HUES6 (cell line): ENCODE measurements at regions not wholly inside any gene's neighbourhood (a gene's known extent, or its start where the extent isn't known, plus 50 kb on each side); places are given as distances from the start of the nearest gene placed in this dataset.

ENCODE experiments used
- H3K27ac ChIP-seq: 2 replicates; pipeline ENCODE4 v1.7.0; 2013; ENCODE audit warnings: low read depth, mild to moderate bottlenecking, low read length, inconsistent platforms
- H3K27me3 ChIP-seq: 2 replicates; pipeline ENCODE4 v1.6.1; 2013; ENCODE audit warnings: low read length; ENCODE audit not compliant: control insufficient read depth, insufficient read depth
- H3K36me3 ChIP-seq: 2 replicates; pipeline ENCODE4 v1.6.1; 2013; ENCODE audit warnings: low read length; ENCODE audit not compliant: control insufficient read depth, insufficient read depth
- H3K4me1 ChIP-seq: 2 replicates; pipeline ENCODE4 v1.6.1; 2013; ENCODE audit warnings: low read length; ENCODE audit not compliant: control insufficient read depth, insufficient read depth
- H3K4me3 ChIP-seq: 2 replicates; pipeline ENCODE4 v1.5.1; 2013; ENCODE audit warnings: low read depth, low read length
- H3K9ac ChIP-seq: one replicate; pipeline ENCODE4 v1.6.1; 2013; ENCODE audit warnings: mild to moderate bottlenecking, low read length
- H3K9me3 ChIP-seq: 2 replicates; pipeline ENCODE4 v1.6.1; 2013; ENCODE audit warnings: low read depth, low read length; ENCODE audit not compliant: control insufficient read depth, insufficient read depth

DNA sequence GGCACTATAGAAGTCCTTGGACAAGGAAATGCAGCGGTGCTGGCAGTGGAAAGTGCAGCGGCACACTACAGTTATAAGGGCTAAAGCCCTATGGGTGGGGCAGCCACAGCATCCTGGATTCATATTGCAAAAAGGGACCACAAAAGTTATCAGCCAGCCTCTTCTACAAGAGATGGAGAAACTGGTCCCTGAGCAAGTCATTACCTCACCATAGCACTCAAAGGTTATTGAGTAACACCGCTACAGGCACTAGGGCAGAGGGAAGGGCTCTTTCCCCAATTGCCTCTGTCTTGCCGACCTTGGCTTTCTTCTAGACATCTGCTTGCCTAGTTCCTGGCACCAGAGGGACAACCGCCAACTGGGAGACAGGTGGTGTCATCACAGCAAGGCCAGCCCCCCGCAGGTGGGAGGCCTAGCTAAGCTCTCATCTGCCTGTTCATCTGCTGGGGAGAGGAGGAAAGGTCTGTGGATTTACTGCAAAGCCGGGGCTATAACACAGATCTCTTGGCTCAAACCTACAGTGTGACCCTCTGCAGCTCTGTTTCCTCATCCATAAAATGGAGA is 600.0 kb downstream of the BCOR start:
- Histone ChIP-seq H3K9me3 (no peaks in the 10 kb centered on the region; the same call in 1 of the 2 replicates), H3K36me3 (no peaks in the 10 kb centered on the region), H3K4me1 (no peaks in the 10 kb centered on the region), H3K27ac (no peak overlapping the region), H3K27me3 (0 out of 2 replicates have a peak, but pooled peaks cover 2% of the 10 kb centered on the region), H3K4me3 (no peak overlapping the region), H3K9ac (no peak overlapping the region)

DNA sequence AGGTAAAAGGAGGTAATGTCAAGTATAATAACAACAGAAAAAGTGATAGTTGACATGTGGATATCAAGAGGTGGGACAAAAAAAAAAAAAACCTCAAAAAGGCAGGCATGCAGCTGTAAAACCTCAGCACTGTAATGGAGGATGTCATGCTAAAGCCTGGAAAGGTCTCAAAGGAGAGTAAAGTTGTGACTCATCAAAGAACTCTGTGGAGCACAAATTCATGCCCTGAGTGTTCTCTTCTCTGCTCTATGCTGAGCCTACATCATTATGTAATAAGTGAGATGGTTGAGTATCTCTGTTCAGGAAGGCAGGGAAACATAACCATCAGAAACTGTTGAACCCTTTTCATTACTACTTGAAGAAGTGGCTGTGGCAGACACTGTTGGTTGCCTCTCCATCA is 597.8 kb downstream of the BCOR start:
- Histone ChIP-seq H3K4me3 (no peak overlapping the region), H3K9me3 (no peaks in the 10 kb centered on the region; the same call in 1 of the 2 replicates), H3K27ac (no peak overlapping the region), H3K27me3 (0 out of 2 replicates have a peak, but pooled peaks cover 2% of the 10 kb centered on the region), H3K4me1 (no peaks in the 10 kb centered on the region), H3K36me3 (no peaks in the 10 kb centered on the region), H3K9ac (no peak overlapping the region)

DNA sequence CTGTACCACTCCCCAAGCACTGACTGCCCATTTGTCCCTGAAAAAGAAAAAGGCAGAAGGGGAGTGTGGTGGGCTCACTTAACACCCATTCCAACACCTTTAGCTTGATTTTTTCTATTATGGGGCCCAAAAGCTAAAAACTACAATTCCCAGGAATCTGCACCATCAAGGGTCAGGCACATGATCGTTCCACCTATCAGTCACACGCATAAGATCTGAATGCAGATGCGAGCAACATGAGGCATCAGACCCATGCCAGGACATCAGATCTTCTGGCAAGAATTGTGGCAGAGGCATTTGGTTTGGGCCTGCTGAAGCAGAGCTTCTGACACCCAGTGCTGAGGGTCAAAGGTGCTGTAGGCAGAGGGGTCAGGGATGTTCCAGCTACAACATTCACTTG is 595.9 kb downstream of the BCOR start:
- H3K9ac ChIP-seq, result no peak overlapping the region
- no peaks in the 10 kb centered on the region; the same call in 1 of the 2 replicates for H3K9me3 ChIP-seq
- no peak overlapping the region for H3K27ac ChIP-seq
- no peak overlapping the region for H3K4me3 ChIP-seq
- 0 out of 2 replicates have a peak, but pooled peaks cover 2% of the 10 kb centered on the region for H3K27me3 ChIP-seq
- no peaks in the 10 kb centered on the region for H3K36me3 ChIP-seq
- H3K4me1 ChIP-seq, result no peaks in the 10 kb centered on the region

DNA sequence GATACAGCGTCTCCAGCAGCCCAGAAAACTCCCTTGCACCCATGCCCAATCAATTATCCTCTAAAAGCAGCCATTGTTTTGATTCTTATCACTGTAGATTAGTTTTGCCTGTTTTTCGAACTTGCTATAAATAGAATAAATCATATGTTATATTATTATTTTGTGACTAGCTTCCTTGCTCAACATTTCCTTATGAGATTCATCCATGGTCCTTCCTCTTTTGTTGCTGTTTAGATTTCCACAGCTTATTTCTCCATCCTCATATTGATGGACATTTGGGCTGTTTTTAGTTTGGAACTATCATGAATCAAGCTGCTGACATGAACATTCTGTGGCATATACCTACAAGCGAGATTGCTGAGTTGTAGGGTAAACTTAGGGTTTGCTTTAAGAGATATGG is 595.3 kb downstream of the BCOR start:
- Histone ChIP-seq H3K36me3 (no peaks in the 10 kb centered on the region), H3K9ac (no peak overlapping the region), H3K4me1 (no peaks in the 10 kb centered on the region; the same call in 1 of the 2 replicates), H3K9me3 (no peaks in the 10 kb centered on the region; the same call in 1 of the 2 replicates), H3K4me3 (no peak overlapping the region), H3K27ac (no peak overlapping the region), H3K27me3 (0 out of 2 replicates have a peak, but pooled peaks cover 2% of the 10 kb centered on the region)

DNA sequence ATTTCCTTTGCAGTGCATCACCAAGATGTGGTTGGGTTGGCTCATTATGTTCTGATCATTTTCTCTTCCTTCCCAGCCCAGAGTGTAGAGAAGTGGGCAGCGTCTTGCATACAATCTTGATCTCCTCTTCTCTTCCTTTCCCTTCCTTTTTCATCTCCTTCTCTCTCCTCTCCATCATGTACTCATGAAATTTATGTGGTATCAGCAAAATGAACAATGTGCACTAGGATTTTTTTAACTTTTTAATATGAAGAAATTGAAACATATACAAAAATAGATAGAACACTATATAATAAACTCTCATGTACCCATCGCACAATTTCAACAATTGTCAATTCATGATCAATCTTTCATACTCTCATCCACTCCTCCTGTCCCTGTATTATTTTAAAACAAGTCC is 593.5 kb downstream of the BCOR start:
- Histone ChIP-seq H3K27me3 (0 out of 2 replicates have a peak, but pooled peaks cover 2% of the 10 kb centered on the region), H3K27ac (no peak overlapping the region), H3K4me3 (no peak overlapping the region), H3K4me1 (no peaks in the 10 kb centered on the region; the same call in 1 of the 2 replicates), H3K9me3 (peaks cover 13% of the 10 kb centered on the region), H3K36me3 (no peaks in the 10 kb centered on the region), H3K9ac (no peak overlapping the region)

DNA sequence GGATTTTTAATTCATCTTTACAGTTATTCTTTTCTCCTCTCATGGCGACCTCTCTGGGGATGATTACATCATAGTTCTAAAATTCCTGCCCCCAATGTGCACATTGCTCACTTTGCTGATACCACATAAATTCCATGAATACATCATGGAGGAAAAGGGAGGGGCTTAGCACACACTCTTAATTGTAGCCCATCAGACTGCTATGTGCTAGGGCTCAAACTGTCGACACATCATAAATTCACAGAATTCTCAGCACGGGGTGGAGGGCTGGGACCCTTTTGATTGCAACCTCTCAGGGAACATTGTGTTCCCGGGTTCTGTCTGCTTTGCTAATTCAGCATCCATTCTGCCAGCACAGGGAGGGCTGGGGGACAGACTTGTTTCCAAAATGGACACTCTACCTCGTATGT is 592.9 kb downstream of the BCOR start:
- Histone ChIP-seq H3K27ac (no peak overlapping the region), H3K27me3 (0 out of 2 replicates have a peak, but pooled peaks cover 2% of the 10 kb centered on the region), H3K4me1 (no peaks in the 10 kb centered on the region; the same call in 1 of the 2 replicates), H3K4me3 (no peak overlapping the region), H3K9me3 (peaks cover 18% of the 10 kb centered on the region), H3K36me3 (no peaks in the 10 kb centered on the region), H3K9ac (no peak overlapping the region)

DNA sequence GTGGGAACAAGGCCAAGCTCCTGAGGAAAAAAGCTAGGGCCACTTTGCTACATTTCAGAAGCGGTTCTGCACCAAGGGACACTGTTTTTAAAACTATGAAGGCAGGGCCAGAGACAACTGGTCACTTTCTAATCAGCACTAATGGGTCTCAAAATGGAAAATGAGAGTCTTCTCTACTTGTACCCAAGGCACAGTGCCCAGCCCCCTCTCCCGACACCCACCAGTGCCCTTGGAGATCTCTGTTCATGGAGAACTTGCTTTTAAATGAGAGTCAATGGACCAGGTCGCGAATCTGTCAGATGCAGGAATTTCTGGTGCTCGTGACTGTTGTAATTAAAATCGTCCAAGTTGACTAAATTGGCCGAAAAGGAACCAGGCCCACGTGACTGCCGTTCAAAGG is 591.6 kb downstream of the BCOR start:
- Histone ChIP-seq H3K27ac (no peak overlapping the region), H3K9me3 (peaks cover 28% of the 10 kb centered on the region), H3K4me1 (no peaks in the 10 kb centered on the region; the same call in 1 of the 2 replicates), H3K36me3 (no peaks in the 10 kb centered on the region), H3K27me3 (0 out of 2 replicates have a peak, but pooled peaks cover under 1% of the 10 kb centered on the region), H3K9ac (no peak overlapping the region), H3K4me3 (no peak overlapping the region)

DNA sequence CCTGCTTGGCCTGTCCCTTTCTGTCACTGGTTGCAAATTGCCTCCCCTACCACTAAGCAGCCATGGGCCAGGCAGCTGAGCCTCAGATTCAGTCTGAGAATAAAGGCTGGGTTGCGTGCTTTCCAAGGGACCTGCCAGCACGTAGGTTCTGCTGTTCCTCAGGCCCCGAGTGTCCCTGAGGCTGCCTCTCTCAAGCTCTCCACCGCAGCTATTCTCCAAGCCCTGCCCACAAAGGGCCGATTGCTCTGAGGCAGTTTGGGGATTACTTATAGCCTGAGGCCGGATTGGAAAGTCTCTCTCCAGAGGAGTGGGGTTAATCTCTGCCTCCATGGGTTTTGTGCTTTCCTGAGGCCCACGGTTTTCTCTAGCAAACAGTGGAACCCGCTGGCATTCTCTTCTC is 590.7 kb downstream of the BCOR start:
- H3K9ac ChIP-seq, result no peak overlapping the region
- H3K4me1 ChIP-seq, result no peaks in the 10 kb centered on the region; the same call in 1 of the 2 replicates
- H3K9me3 ChIP-seq, result peaks cover 29% of the 10 kb centered on the region
- H3K4me3 ChIP-seq, result no peak overlapping the region
- no peaks in the 10 kb centered on the region for H3K27me3 ChIP-seq
- H3K36me3 ChIP-seq, result no peaks in the 10 kb centered on the region
- H3K27ac ChIP-seq, result no peak overlapping the region

DNA sequence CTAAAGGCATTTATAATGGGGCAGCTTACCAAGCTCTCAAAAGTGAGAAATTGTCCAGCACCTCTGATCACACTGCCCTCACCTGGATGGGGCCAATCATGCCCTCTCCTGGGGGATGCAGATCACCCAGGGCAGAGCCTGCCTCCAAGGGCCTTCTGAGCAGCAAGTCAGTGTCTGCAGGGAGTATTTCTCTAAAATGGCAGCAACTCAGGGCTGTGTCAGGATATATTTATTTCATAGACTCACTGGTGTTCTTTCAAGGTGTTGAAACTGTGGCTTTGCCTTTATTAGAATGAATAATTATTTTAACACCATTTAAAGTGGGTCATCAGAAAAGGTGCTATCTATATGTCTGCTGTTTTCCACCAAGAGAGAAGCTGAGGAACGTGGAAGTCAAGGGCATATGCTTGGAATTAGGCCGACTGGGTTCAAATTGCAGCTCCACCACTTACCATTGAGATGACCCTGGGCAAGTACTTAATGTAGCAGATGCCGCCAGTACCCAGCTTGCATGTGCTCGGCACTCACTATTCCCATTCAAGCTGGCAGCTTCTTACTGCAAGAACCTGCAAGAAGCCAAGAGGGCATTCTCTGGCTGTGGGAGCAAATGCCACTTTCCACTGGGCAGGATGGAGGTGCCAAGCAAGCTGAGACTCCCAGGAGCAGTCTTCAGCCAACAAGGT is 590.0 kb downstream of the BCOR start:
- Histone ChIP-seq H3K36me3 (no peaks in the 10 kb centered on the region), H3K9me3 (peaks cover 29% of the 10 kb centered on the region), H3K27me3 (no peaks in the 10 kb centered on the region), H3K9ac (no peak overlapping the region), H3K4me1 (no peaks in the 10 kb centered on the region; the same call in 1 of the 2 replicates), H3K27ac (no peak overlapping the region), H3K4me3 (no peak overlapping the region)

DNA sequence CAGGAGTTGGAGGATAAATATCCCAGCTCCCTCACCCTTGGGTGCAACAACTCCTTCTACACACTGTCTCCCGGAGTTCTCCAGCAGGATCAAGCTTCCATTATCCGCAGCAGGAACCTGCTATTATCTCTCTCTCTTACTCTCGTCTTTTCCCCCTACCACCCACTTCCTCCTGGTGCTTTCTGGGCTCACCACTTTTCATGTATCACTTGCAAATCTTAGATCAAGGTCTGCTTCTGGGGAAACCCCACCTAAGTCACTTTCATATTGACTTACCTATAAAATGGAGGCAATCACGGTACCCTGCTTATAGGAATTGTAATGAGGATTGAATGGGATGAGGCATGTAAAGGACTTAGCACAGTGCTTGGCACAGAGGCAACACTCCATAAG is 589.5 kb downstream of the BCOR start:
- H3K36me3 ChIP-seq, result no peaks in the 10 kb centered on the region
- H3K27me3 ChIP-seq, result no peaks in the 10 kb centered on the region
- no peak overlapping the region for H3K27ac ChIP-seq
- no peak overlapping the region for H3K4me3 ChIP-seq
- no peaks in the 10 kb centered on the region; the same call in 1 of the 2 replicates for H3K4me1 ChIP-seq
- H3K9ac ChIP-seq, result no peak overlapping the region
- H3K9me3 ChIP-seq, result peaks cover 33% of the 10 kb centered on the region

DNA sequence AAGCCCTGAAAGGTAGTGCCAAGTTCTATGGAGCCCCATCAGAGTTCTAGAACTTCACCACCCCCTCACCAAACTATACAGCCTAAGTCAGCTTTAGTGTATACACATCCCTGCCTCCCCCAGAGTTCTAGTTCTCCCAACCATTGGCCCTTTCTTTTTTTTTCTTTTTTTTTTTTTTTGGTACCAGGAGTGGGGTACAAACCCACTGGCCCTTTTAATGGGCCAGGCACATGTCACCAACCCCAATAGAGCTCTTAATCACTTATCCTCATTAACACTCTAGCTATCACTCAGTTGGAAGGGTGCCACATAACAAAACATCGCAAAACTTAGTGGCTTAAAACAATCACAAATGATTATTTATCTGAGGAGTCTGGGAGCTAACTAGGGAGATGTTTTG is 588.6 kb downstream of the BCOR start:
- Histone ChIP-seq H3K27me3 (no peaks in the 10 kb centered on the region), H3K27ac (no peak overlapping the region), H3K4me1 (no peaks in the 10 kb centered on the region; the same call in 1 of the 2 replicates), H3K9ac (no peak overlapping the region), H3K9me3 (peaks cover 33% of the 10 kb centered on the region), H3K36me3 (no peaks in the 10 kb centered on the region), H3K4me3 (no peak overlapping the region)
